ENCODE measurements at regions not wholly inside any gene's neighbourhood (a gene's known extent, or its start where the extent isn't known, plus 50 kb on each side); places are given as distances from the start of the nearest gene placed in this dataset.

DNA sequence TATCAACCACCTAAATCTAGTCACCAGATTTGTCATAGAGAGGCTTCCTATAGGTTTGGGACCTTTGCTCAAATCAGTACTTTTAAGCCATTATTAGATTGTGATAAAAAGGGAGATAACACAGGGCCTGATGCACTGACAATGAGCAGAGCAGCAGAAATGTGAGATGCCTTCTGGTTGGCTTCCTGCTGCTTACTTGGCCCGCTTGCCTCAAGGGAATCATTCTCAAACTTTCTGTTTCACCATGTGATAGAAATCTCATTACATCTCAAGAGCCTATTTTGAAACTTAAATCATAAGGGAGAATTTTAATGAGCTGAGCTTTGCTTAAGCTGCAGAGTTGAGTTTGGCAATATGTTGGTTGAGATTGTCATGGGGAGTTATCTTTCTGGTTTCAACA is 606.0 kb downstream of the DHX35 start:
- H3K27me3 ChIP-seq: peaks cover 0 to 17% (median 0%) of the 10 kb centered on the region in 9 donors
- 40 to 64% (median 49%) methylated on average over 1 of the region's 1 CpG for WGBS, 4 donors
- DNase-seq: no peak
- TF ChIP-seq POLR2A (IDR thresholded peaks at IDR 0.05): no peak
- TF ChIP-seq, protein P1, sequence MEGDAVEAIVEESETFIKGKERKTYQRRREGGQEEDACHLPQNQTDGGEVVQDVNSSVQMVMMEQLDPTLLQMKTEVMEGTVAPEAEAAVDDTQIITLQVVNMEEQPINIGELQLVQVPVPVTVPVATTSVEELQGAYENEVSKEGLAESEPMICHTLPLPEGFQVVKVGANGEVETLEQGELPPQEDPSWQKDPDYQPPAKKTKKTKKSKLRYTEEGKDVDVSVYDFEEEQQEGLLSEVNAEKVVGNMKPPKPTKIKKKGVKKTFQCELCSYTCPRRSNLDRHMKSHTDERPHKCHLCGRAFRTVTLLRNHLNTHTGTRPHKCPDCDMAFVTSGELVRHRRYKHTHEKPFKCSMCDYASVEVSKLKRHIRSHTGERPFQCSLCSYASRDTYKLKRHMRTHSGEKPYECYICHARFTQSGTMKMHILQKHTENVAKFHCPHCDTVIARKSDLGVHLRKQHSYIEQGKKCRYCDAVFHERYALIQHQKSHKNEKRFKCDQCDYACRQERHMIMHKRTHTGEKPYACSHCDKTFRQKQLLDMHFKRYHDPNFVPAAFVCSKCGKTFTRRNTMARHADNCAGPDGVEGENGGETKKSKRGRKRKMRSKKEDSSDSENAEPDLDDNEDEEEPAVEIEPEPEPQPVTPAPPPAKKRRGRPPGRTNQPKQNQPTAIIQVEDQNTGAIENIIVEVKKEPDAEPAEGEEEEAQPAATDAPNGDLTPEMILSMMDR (IDR thresholded peaks at IDR 0.05): no peak
- intact Hi-C loops (cut with DNase I): no loop called here
- no peak for ATAC-seq
- H3K9me3 ChIP-seq: no peaks in the 10 kb centered on the region
- H3K27ac ChIP-seq: no peak overlapping the region
- no peak overlapping the region for H3K4me3 ChIP-seq
- H3K36me3 ChIP-seq: no peaks in the 10 kb centered on the region
- no peaks in the 10 kb centered on the region for H3K4me1 ChIP-seq

DNA sequence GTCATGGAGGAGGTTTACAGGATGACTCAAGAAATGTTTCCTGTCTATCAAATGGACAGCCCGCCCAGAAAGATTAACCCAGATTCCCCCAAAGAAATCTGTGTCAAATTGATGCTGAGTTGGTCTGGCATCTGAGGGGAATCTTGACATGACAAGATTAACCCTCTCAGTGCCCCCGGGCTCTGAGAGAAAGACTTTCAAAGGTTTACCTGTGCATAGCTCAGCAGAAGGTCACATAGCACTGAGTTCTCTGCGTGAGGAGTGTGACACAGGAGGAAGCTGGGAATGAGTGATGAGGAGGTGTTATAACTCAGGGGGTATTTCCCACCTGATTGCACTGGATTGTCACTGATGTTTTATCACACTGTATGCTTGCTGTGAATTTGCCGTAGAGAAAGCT is 601.2 kb downstream of the DHX35 start:
- no peak for ATAC-seq
- intact Hi-C loops (cut with DNase I): no loop called here

DNA sequence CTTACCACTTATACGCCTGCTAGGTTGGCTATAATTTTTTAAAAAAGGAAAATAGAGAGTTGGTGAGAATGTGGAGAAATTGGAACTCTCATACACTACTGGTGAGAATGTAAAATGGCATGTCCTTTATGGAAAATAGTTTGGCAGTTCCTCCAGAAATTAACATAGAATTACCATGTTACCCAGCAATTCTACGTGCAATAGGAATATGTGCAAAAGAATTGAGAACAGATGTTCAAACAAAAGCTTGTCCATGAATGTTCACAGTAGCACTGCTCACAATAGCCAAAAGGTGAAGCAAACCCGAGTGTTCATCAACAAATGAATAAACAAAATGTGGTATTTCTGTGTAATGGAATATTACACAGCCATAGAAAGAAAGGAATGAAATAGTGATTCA is 592.2 kb downstream of the DHX35 start:
- intact Hi-C loops (cut with DNase I): no loop called here
- TF ChIP-seq, protein P1 (IDR thresholded peaks at IDR 0.05): no peak
- TF ChIP-seq POLR2A (IDR thresholded peaks at IDR 0.05): no peak
- no peak for ATAC-seq

More for the DNA sequence above, 601.2 kb downstream of the DHX35 start:
- H3K4me3 ChIP-seq: no peak overlapping the region
- DNase-seq: no peak
- no peaks in the 10 kb centered on the region for H3K9me3 ChIP-seq
- no peaks in the 10 kb centered on the region for H3K4me1 ChIP-seq
- TF ChIP-seq POLR2A (IDR thresholded peaks at IDR 0.05): no peak
- TF ChIP-seq, protein P1 (IDR thresholded peaks at IDR 0.05): no peak
- H3K27ac ChIP-seq: no peak overlapping the region
- H3K36me3 ChIP-seq: no peaks in the 10 kb centered on the region
- WGBS, 4 donors: 55 to 69% (median 57%) methylated on average over 4 of the region's 4 CpGs
- H3K27me3 ChIP-seq: peaks cover 0 to 5% (median 0%) of the 10 kb centered on the region in 9 donors

DNA sequence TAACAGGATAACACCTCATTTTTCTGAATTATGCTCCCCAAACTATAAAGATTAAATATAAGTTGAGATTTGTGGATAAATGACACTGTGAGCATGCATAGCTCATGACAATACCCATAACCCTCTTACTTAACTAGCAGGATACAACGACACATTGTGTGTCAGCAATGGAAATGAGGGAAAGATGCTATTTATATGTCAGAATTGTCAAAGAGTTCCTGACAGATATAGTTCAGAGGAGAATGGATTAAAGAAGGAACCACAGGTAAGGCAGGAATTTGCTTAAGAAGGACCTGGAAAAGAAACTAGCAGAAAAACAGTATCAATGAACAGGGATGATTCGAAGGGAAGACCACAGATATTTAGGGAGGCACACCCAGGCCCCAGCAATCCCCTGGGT is 591.0 kb downstream of the DHX35 start:
- H3K27me3 ChIP-seq: peaks cover 0 to 9% (median 0%) of the 10 kb centered on the region in 9 donors
- H3K4me3 ChIP-seq: no peak overlapping the region
- no peak for TF ChIP-seq POLR2A (IDR thresholded peaks at IDR 0.05)
- TF ChIP-seq, protein P1 (IDR thresholded peaks at IDR 0.05): no peak
- H3K36me3 ChIP-seq: no peaks in the 10 kb centered on the region
- ATAC-seq (no peak), DNase-seq (no peak)
- H3K27ac ChIP-seq: no peak overlapping the region
- H3K4me1 ChIP-seq: no peaks in the 10 kb centered on the region
- 77 to 91% (median 83%) methylated on average over 2 of the region's 2 CpGs for WGBS, 4 donors
- intact Hi-C loops (cut with DNase I): no loop called here
- peaks cover 0 to 12% (median 0%) of the 10 kb centered on the region in 12 donors for H3K9me3 ChIP-seq

More for the DNA sequence above, 592.2 kb downstream of the DHX35 start:
- WGBS, 4 donors: 84 to 92% (median 90%) methylated on average over 3 of the region's 3 CpGs
- no peak for DNase-seq
- peaks cover 0 to 8% (median 0%) of the 10 kb centered on the region in 9 donors for H3K27me3 ChIP-seq
- no peak overlapping the region for H3K27ac ChIP-seq
- H3K36me3 ChIP-seq: no peaks in the 10 kb centered on the region
- H3K4me3 ChIP-seq: no peak overlapping the region
- no peaks in the 10 kb centered on the region for H3K4me1 ChIP-seq
- H3K9me3 ChIP-seq: peaks cover 0 to 12% (median 0%) of the 10 kb centered on the region in 12 donors
